Activated T-helper 1 cell treated with anti-CD3 and anti-CD28 coated beads, Interleukin-2, amount 50 U/mL, for 16 hours (primary cell): ENCODE measurements at regions not wholly inside any gene's neighbourhood (a gene's known extent, or its start where the extent isn't known, plus 50 kb on each side); places are given as distances from the start of the nearest gene placed in this dataset.
"Not testable (repeated sequence)": the region's sequence is repeated elsewhere in the genome, so short reads cannot be mapped to it uniquely, and the experiment has no call there.

Experiments used
- DNase-seq, 2 donors: peaks; one replicate each; pipeline ENCODE4 v3.0.0-alpha.2; 2020; ENCODE audit warnings: low read depth in 1 of 2, low spot score in 1 of 2

DNA sequence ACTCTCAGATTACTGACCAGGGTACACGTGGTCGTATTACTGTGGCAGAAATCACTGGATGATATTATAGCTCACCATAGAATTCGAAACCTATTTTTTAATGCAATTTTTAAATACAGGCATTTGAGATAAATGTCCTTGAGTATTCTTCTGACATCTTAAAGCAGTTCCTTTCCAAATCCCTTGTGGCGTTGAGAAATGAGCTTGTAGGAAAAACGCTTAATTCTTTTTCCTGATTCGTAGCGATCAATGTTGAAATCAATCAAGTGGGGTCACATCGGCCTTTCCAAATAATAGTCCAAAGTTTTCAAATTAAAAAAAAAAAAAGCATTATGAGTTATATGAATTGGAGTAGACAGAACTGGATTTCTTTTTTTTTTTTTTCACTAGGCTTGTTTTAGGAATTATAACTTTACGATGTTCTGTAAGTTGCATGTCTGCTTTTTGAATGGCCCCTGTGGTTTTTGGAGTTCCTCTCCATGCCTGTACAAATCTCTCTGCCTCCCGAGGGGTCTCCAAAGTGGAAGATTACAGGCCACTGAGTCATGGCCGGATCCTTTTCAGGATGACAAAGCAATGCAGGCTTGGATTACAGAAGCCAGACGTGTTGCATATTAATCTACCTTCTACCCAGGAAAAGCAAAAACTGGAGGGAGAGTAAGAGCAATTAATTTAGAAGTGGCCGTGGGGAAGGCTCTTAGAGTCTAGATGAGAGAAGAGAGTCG, 226.1 kb downstream of the SHOX start:
- DNase-seq: no peak

DNA sequence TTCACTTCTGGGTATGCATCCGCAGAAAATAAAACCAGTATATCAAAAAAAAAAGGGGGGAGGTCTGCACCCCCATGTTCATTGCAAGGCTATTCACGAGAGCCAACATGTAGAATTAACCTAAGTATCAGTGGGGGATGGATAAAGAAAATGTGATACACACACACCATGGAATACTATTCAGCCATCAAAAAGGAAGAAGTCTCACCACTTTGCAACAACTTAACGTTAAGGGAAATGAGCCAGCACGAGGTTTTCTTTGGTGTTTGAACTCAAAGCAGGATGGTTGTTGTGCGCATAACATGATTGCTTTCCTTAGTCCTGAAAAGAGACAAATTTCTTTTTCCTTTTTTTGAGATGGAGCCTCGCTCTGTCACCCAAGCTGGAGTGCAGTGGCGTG, 222.7 kb downstream of the SHOX start:
- DNase-seq: no peak

- no peak for DNase-seq
Measured at GRCh38 chrX:850471-850916, 219.9 kb downstream of the SHOX start.

- DNase-seq: no peak
Measured at GRCh38 chrX:848386-848785, 217.8 kb downstream of the SHOX start.

GRCh38 chrX:843306-843705, 212.7 kb downstream of the SHOX start:
- no peak for DNase-seq

GRCh38 chrX:840556-840955, 210.0 kb downstream of the SHOX start:
- no peak for DNase-seq

- not testable (repeated sequence) for DNase-seq
Measured at GRCh38 chrX:838666-839065, 208.1 kb downstream of the SHOX start.

GRCh38 chrX:835857-836256, 205.3 kb downstream of the SHOX start:
- not testable (repeated sequence) for DNase-seq

DNA sequence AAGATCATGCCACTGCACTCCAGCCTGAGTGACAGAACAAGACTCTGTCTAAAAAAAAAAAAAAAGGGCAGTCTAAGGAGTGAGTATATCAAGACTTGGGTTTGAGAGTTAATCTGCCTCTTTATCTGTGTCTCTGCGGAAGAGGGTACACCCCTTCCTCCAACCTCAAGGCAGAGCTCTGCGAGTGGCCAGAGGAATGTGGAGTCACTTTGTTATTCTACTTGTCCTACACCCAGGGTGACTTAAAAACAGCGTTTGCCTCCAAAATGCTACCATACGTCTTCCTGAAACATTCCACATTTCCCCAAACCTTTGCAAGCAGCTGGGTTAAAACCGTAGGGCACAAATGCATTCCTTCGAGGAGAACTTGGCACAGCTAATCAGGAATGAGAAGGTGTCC, 199.9 kb downstream of the SHOX start:
- no peak for DNase-seq

DNA sequence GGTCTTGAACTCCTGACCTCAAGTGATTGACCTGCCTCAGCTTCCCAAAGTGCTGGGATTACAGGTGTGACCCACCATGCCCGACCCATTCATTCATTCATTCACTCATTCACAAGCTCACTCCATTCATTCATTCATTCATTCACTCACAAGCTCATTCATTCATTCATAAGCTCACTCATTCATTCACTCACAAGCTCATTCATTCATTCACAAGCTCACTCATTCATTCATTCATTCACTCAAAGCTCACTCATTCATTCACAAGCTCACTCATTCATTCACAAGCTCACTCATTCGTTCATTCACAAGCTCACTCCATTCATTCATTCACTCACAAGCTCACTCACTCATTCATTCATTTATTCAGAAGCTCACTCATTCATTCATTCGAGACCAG, 198.6 kb downstream of the SHOX start:
- no peak for DNase-seq

- DNase-seq: no peak
Measured at GRCh38 chrX:828411-828959, 197.9 kb downstream of the SHOX start.

DNA sequence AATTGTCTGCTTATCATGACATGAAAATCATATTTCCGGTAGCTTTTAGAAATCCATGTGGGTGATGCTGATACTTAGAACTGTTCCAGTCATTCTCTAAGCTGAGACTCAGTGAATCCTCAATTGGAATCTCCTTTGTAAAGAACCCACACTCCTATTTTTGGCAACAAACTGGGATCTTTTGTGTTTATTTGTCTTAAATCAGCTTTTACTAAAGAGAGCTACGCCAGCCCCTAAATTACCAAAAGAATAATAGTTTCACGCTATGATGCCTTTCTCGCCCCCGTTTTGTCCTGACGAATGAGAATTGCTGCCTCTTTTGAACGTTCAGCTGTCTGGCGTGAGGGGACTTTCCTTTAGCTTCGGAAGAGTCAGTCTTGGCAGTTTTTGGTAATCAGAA, 195.9 kb downstream of the SHOX start:
- DNase-seq: no peak

- DNase-seq: no peak
Measured at GRCh38 chrX:825991-826390, 195.4 kb downstream of the SHOX start.

- not testable (repeated sequence) for DNase-seq
Measured at GRCh38 chrX:823073-823472, 192.5 kb downstream of the SHOX start.

DNA sequence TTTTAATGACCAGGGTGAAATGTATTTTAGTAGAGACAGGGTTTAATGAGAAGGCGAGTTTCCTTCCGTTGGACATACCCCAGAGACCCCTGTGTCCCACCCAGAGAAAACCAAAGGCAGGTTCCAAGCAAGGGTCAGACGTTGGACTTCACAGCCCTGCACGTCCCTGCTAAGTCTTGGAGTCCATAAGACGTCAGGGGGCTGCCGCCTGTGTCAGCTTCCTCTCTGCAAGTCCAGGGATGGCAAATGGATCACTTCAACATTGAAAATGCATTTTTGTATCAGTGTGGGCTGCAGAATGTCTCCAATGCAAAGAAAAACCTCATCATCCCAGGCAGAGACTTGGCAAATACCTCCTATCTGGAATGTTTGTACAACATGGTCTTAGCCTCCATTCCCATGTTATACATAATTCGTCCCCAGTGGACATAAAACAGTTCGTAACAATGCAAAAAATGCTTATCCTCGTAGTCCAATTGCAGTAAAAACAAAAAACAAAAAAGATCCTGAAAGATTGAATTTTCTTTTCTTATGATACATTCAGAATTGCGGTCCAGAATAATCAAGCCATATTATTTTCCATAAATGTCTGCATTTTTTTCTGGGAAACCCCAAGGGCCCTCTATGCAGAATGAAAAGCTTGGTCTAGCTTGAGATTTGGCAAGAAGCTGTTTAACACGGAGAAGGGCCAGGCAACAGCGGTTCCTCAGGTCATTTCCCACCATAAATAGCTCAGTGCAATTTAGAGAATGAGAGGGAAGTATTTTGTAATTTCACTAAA, 190.9 kb downstream of the SHOX start:
- no peak for DNase-seq

- DNase-seq: no peak
Measured at GRCh38 chrX:819684-820083, 189.1 kb downstream of the SHOX start.

DNA sequence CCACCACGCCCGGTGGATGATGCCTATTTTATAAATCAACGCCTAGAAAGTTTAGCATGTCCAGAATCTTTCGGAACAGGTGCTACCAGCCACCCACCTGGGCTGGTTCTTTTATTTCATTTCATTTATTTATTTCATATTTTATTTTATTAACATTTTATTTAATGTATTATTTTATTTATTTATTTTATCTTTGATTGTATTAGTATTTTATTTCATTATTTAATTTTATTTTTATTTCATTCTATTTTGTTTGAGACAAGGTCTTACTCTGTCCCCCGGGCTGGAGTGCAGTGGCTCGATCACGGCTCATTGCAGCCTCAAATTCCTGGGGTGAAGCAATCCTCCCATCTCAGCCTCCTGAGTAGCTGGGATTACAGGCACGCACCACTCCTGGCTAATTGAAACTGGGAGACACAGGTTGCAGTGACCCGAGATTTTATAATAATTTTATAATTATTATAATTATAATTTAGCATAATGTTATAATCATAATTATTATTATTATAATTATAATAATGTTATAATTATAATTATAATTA, 187.2 kb downstream of the SHOX start:
- DNase-seq: no peak

DNA sequence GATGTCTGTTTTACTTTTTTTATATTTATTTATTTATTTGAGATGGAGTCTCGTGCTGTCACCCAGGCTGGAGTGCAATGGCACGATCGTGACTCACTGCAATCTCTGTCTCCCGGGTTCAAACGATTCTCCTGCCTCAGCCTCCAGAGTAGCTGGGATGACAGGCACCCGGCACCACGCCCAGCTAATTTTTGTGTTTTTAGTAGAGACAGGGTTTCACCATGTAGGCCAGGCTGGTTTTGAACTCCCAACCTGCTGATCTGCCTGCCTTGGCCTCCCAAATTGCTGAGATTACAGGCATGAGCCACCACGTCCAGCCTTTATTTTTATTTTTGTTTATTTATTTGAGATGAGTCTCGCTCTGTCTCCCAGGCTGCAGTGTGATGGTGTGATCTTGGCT, 186.6 kb downstream of the SHOX start:
- not testable (repeated sequence) for DNase-seq

DNA sequence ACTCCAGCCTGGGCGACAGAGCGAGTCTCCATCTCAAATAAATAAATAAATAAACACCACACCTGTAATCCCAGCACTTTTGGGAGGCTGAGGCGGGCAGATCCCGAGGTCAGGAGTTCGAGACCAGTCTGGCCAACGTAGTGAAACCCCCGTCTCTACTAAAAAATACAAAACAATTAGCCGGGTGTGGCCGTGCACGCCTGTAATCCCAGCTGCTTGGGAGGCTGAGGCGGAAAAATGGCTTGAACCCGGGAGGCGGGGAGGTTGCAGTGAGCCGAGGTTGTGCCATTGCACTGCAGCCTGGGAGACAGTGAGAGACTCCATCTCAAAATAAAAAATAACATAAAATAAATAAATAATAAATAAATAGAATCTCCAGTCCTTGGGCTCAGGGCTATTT, 185.8 kb downstream of the SHOX start:
- DNase-seq: no peak

DNA sequence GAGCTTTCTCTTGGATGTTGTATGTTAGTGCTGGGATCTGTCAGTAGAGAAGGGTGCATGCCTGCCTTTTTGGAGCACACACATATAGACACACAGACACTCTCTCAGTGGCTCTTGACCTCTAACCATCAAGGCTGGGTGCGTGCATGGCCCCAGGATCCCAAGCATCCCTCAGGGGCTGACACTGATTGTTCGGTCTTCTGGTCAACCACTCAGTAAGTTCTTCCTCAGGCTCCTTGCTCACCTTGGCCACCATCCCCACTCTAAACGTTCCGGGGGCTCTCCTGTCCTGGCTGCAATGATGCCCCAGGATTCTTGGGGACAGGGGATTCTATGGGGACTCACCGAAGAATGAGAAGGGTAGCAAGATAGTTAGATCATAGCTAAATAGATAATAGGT, 179.6 kb downstream of the SHOX start:
- DNase-seq: no peak

DNA sequence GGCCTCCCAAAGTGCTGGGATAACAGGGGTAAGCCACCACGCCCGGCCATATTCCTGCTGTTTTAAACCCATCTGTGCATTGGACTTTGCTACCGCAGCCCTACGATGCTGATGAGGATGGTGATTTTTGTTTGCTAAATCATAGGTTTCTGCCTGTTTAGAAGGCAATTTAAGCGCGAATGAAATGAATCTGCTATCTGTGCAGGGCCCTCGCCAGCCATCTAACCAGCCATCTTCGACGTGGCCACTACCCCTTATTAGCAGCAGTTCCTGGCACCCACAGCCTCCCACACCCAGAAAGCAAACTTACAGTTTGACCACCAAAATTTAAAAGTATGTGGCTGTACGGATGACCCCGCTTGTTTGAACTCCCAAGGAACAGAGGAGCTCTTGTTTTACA, 178.5 kb downstream of the SHOX start:
- DNase-seq: no peak

DNA sequence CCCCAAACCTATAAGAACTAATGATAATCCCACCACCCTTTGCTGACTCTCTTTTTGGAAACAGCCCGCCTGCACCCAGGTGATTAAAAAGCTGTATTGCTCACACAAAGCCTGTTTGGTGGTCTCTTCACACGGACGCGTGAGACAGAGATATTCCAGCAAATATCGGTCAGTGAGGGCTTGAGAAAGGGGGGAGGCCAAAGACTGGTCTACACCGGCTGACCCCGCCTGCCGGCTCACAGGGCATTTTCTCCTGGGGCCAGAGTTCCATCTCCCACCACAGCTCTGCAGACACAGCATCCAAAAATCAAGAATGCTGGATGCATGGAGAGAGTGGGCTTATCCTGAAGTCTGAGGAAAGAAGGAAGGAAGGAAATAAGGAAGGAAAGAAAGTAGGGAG, 176.0 kb downstream of the SHOX start:
- DNase-seq: no peak
